Endothelial cell of umbilical vein (primary cell): ENCODE measurements at regions not wholly inside any gene's neighbourhood (a gene's known extent, or its start where the extent isn't known, plus 50 kb on each side); places are given as distances from the start of the nearest gene placed in this dataset.

Experiments used
- BruUV-seq: library from RNA; stranded (reverse); fragments of 400-500 nt; replicated peaks from 2 replicates; lab custom pipeline; 2021; lab: Mats Ljungman, UMichigan
- CTCF ChIA-PET: fragments of 300-600, 350-600 bp; sonication (Branson Sonifier 250); formaldehyde crosslinking; loops from one replicate; lab custom pipeline; 2021; ENCODE audit warnings: antibody characterized with exemption, inconsistent platforms; lab: Charles Lee
- POLR2A ChIA-PET: fragments of 300-600, 350-600 bp; sonication (Branson Sonifier 250); formaldehyde crosslinking; loops from one replicate; lab custom pipeline; 2021; ENCODE audit warnings: antibody characterized with exemption, inconsistent platforms; lab: Charles Lee
- DNase-seq: peaks from one replicate; pipeline ENCODE4 v3.0.0-alpha.2; 2011; ENCODE audit warnings: low read depth, low spot score
- FAIRE-seq: peaks from 2 replicates; lab custom pipeline; 2011; peaks lifted over from hg19 to GRCh38; lab: Jason Lieb, UNC
- H2AFZ ChIP-seq: 2 replicates; pipeline ENCODE4 v1.6.0; 2012; ENCODE audit warnings: low read depth, low read length, control low read depth, inconsistent platforms
- H3K27ac ChIP-seq: 2 replicates; pipeline ENCODE4 v1.5.1; 2011; ENCODE audit warnings: low read depth, mild to moderate bottlenecking, control low read depth, low read length, moderate library complexity; ENCODE audit not compliant: insufficient read depth
- H3K27me3 ChIP-seq, 2 experiments: 2 replicates each; pipeline versions ENCODE4 v1.6.0 to v1.6.1; 2011; ENCODE audit warnings: low read length in 2 of 2, mixed read lengths in 1 of 2; ENCODE audit not compliant: control insufficient read depth in 2 of 2, insufficient read depth in 2 of 2
- H3K36me3 ChIP-seq, 2 experiments: 2 replicates in 1 of 2; 3 replicates in 1 of 2; pipeline ENCODE4 v1.5.1; 2011; ENCODE audit warnings: low read length in 2 of 2, mild to moderate bottlenecking in 1 of 2, moderate library complexity in 1 of 2; ENCODE audit not compliant: control insufficient read depth in 2 of 2, insufficient read depth in 2 of 2; ENCODE audit errors: extremely low read depth in 1 of 2
- H3K4me1 ChIP-seq: 3 replicates; pipeline ENCODE4 v1.5.1; 2011; ENCODE audit warnings: mild to moderate bottlenecking, low read length; ENCODE audit not compliant: control insufficient read depth, insufficient read depth; ENCODE audit errors: extremely low read depth
- H3K4me2 ChIP-seq: 2 replicates; pipeline ENCODE4 v1.6.1; 2011; ENCODE audit warnings: low read length, control low read depth, mixed read lengths; ENCODE audit not compliant: insufficient read depth
- H3K4me3 ChIP-seq, 3 experiments: fragments of 200-600 bp in 1 of 3; sonication (generic), shearing (Covaris generic) in 1 of 3; replicated peaks in 1 of 3; 2 replicates each; pipeline ENCODE4 v1.5.1; 2011 to 2016; ENCODE audit warnings: control low read depth in 3 of 3, low read length in 3 of 3, mild to moderate bottlenecking in 2 of 3, inconsistent platforms in 1 of 3, low read depth in 1 of 3, moderate library complexity in 1 of 3; ENCODE audit not compliant: insufficient read depth in 1 of 3
- H3K79me2 ChIP-seq: 2 replicates; pipeline ENCODE4 v1.6.0; 2012; ENCODE audit warnings: low read length, inconsistent platforms; ENCODE audit not compliant: control insufficient read depth, insufficient read depth
- H3K9ac ChIP-seq: replicated peaks from 2 replicates; pipeline ENCODE3; 2011; ENCODE audit warnings: low read length, control low read depth; ENCODE audit not compliant: insufficient read depth; ENCODE audit errors: extremely low read depth
- H3K9me1 ChIP-seq: replicated peaks from 3 replicates; pipeline ENCODE4 v1.6.0; 2011; ENCODE audit warnings: mild to moderate bottlenecking, low read length; ENCODE audit not compliant: control insufficient read depth, insufficient read depth; ENCODE audit errors: extremely low read depth
- H3K9me3 ChIP-seq: replicated peaks from 2 replicates; pipeline ENCODE4 v1.5.1; 2012; ENCODE audit warnings: low read length, inconsistent platforms; ENCODE audit not compliant: control insufficient read depth, insufficient read depth
- H4K20me1 ChIP-seq: replicated peaks from 2 replicates; pipeline ENCODE3; 2011; ENCODE audit warnings: mild to moderate bottlenecking, low read length; ENCODE audit not compliant: control insufficient read depth, insufficient read depth; ENCODE audit errors: extremely low read depth
- EZH2 ChIP-seq: IDR thresholded peaks from 2 replicates; pipeline ENCODE4 v1.6.1; 2012; ENCODE audit warnings: borderline replicate concordance, low read depth, mild to moderate bottlenecking, moderate library complexity, low read length, inconsistent platforms; ENCODE audit not compliant: severe bottlenecking
- FOS ChIP-seq: IDR thresholded peaks from 2 replicates; pipeline ENCODE4 v1.6.1; 2011; ENCODE audit warnings: mild to moderate bottlenecking, low read length, moderate library complexity, borderline replicate concordance; ENCODE audit not compliant: insufficient read depth
- GATA2 ChIP-seq: IDR thresholded peaks from 2 replicates; pipeline ENCODE4 v1.7.0; 2011; ENCODE audit warnings: low read depth, mild to moderate bottlenecking, moderate library complexity, mixed read lengths, low read length; ENCODE audit not compliant: insufficient read length, insufficient read depth
- JUN ChIP-seq: IDR thresholded peaks from 2 replicates; pipeline ENCODE4 v1.6.1; 2011; ENCODE audit warnings: borderline replicate concordance, low read depth; ENCODE audit not compliant: insufficient read length, insufficient read depth
- MYC ChIP-seq: IDR thresholded peaks from one replicate; pipeline ENCODE4 v1.6.1; 2011; ENCODE audit warnings: mild to moderate bottlenecking, low read depth, low read length
- POLR2A ChIP-seq: IDR thresholded peaks from 2 replicates; pipeline ENCODE4 v1.6.1; 2012; ENCODE audit warnings: low read depth, mild to moderate bottlenecking, control low read depth, low read length
- POLR2AphosphoS5 ChIP-seq: IDR thresholded peaks from 2 replicates; pipeline ENCODE4 v1.6.1; 2012; ENCODE audit warnings: low read depth, mild to moderate bottlenecking, control low read depth, low read length, moderate library complexity; ENCODE audit not compliant: insufficient read depth
- dilution Hi-C: fragments of 300-500 bp; cut with MboI; formaldehyde crosslinking; loops from one replicate; pipeline ENCODE4 v1.15.0; 2019; ENCODE audit warnings: low sequenced_read_pairs; ENCODE audit not compliant: extremely low pct_ligation_motif_present
- intact Hi-C: fragments of 100-400 bp; cut with micrococcal nuclease; formaldehyde crosslinking; loops from one replicate; pipeline ENCODE4 v1.10.0; 2022
- TF ChIP-seq, protein P1 (sequence below): IDR thresholded peaks from 2 replicates; pipeline ENCODE4 v1.6.1; 2011; ENCODE audit not compliant: insufficient read depth, insufficient read length
- TF ChIP-seq, protein P2 (sequence below), 2 donors: IDR thresholded peaks; 1 replicate in 1 of 2; 2 replicates in 1 of 2; pipeline ENCODE4 v1.5.1; 2011; ENCODE audit warnings: low read length in 2 of 2, mild to moderate bottlenecking in 2 of 2, moderate library complexity in 2 of 2, control low read depth in 1 of 2, inconsistent platforms in 1 of 2, low read depth in 1 of 2; ENCODE audit not compliant: insufficient read depth in 1 of 2; ENCODE audit errors: extremely low read depth in 1 of 2

DNA sequence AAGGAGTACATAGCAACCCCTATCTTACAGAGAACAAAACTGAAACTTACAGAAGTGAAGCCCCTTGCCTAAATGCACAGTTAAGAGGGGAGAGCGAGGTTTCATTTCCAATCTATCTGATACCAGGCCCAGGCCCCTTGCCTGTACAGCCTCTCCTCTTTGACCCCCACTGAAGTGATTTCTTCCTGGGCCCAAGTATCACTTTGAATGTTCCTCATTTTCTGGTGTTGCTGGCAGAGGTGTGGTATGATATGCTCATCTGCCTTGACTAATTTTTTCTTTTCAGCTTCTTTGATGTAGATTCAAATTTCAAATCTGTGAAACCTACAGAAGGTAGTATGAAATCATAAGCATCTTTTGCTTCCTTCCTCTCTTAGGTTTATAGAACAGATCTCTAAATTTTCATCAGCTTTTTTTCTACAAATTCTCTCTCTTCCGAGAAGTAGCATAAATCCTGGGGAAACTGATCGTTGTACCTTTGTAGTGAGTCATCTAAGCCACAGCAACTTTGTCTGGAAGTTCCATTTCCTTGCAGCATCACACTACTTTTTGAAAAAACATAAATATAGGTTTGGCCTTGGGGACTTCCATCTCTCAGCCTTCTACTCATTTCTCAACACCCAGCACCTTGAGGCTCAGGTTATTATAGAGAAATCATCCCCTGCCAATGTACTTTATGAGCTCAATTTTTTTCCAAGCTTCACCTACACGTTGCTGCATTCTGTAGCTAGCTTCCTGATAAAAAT, 402.4 kb upstream of the PTGER4 start:
- ChIA-PET POLR2A (no interaction called here), CTCF (interaction anchor here (1.0 to 1.6 kb wide), 2 partner anchors 9 to 19 kb away, joined by 3 to 4 read pairs; no protein-coding TSS in a partner anchor)
- Histone ChIP-seq H3K9me3 (no peaks in the 10 kb centered on the region), H3K36me3 (no peaks in the 10 kb centered on the region), H3K27me3 (no peaks in the 10 kb centered on the region), H3K9me1 (no peaks in the 10 kb centered on the region), H2AFZ (no peak overlapping the region), H3K27ac (no peak overlapping the region), H3K9ac (no peak overlapping the region), H3K4me3 (no peak overlapping the region), H3K4me1 (no peaks in the 10 kb centered on the region), H4K20me1 (no peaks in the 10 kb centered on the region), H3K4me2 (no peak overlapping the region), H3K79me2 (no peaks in the 10 kb centered on the region)
- TF ChIP-seq EZH2 (no peak), MYC (no peak), GATA2 (no peak), JUN (no peak), FOS (no peak), POLR2A (no peak), POLR2AphosphoS5 (no peak)
- TF ChIP-seq, protein P1, sequence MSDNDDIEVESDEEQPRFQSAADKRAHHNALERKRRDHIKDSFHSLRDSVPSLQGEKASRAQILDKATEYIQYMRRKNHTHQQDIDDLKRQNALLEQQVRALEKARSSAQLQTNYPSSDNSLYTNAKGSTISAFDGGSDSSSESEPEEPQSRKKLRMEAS: no peak
- TF ChIP-seq, protein P2, sequence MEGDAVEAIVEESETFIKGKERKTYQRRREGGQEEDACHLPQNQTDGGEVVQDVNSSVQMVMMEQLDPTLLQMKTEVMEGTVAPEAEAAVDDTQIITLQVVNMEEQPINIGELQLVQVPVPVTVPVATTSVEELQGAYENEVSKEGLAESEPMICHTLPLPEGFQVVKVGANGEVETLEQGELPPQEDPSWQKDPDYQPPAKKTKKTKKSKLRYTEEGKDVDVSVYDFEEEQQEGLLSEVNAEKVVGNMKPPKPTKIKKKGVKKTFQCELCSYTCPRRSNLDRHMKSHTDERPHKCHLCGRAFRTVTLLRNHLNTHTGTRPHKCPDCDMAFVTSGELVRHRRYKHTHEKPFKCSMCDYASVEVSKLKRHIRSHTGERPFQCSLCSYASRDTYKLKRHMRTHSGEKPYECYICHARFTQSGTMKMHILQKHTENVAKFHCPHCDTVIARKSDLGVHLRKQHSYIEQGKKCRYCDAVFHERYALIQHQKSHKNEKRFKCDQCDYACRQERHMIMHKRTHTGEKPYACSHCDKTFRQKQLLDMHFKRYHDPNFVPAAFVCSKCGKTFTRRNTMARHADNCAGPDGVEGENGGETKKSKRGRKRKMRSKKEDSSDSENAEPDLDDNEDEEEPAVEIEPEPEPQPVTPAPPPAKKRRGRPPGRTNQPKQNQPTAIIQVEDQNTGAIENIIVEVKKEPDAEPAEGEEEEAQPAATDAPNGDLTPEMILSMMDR (IDR thresholded peaks at IDR 0.05; ENCODE audit: extremely low read depth in 1 of 2, insufficient read depth in 1 of 2, low read depth in 1 of 2, low read length in 2 of 2): no peak
- intact Hi-C loops: no loop called here
- FAIRE-seq (no peak), DNase-seq (no peak)
- BruUV-seq: no TSS peak
- dilution Hi-C loops: no loop called here
